NCI-H146 treated with DMSO at 0.1 percent for 48 hours (cell line): ENCODE measurements at regions not wholly inside any gene's neighbourhood (a gene's known extent, or its start where the extent isn't known, plus 50 kb on each side); places are given as distances from the start of the nearest gene placed in this dataset.
A peak's percentile ranks its signal among the peaks of the same experiment; 100 is the strongest.
"Not testable (repeated sequence)": the region's sequence is repeated elsewhere in the genome, so short reads cannot be mapped to it uniquely, and the experiment has no call there.

Source experiments
- DNase-seq: peaks from one replicate; lab custom pipeline; 2025; ENCODE audit not compliant: unreplicated experiment; lab: John Stamatoyannopoulos, UW

DNA sequence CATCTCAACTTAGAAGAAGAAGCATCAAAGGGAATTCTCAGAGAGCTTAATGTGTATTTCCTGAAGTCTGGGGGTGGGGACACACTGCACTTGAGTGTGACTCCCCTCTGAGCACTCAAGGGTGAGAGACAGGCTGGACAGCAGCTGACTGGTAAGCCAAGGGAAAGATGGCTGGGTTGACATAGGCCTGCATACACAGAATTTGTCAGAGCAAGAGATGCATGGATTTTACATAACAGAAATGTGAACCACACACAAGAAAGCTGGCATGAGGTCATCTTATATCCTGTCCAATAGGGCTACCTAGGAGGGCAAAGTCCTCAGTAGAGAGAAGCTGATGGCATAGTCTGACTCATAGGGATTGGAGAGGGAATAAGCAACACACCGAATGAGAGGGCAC, 114.3 kb upstream of the EPB41L4A start:
- no peak for DNase-seq

GRCh38 chr5:112534067-112534583, 115.0 kb upstream of the EPB41L4A start:
- DNase-seq, result no peak

- no peak for DNase-seq
These were observed 115.7 kb upstream of the EPB41L4A start for GRCh38 chr5:112534611-112535255.

GRCh38 chr5:112535356-112535755, 116.3 kb upstream of the EPB41L4A start:
- no peak for DNase-seq

DNA sequence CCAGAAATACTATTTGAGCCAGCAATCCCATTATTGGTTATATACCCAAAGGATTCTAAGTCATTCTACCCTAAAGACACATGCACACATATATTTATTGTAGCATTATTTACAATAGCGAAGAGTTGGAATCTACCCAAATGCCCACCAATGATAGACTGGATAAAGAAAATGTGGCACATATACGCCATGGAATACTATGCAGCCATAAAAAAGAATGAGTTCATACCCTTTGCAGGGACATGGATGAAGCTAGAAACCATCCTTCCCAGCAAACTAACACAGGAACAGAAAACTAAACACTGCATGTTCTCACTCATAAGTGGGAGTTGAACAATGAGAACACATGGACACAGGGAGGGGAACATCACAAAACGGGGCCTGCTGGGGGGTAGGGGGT, 125.5 kb upstream of the EPB41L4A start:
- DNase-seq, result not testable (repeated sequence)

- no peak for DNase-seq
These were observed 128.0 kb upstream of the EPB41L4A start for GRCh38 chr5:112546946-112547592.

DNA sequence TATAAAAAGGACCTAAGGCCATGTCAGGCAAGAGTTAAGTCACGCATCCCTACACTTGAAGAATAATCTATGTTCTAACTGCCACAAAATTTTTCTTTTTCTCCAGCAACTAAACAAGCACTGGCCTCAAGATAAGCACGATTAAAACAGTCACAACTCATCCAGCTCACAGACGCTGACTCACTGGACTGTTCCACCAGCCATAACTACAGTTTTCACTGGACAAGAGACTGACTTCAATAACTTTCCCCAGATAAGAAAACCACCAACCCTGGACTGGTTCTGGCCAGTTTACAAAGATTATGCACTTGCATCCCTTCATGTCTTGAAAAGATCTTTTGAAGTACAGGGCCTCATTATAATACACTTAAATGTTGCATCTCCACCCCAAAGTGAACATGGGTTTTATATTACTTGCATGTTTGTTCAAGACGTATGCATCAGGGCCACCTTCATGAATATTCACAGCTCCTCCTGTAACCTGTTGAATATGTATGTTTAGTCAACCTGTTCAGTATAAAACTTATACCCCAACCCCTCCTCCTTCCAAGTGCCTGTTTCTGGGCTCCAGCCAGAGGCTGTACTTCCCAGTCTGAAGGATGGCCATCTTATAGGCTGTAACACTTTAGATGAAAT, 129.3 kb upstream of the EPB41L4A start:
- no peak for DNase-seq

GRCh38 chr5:112549127-112549526, 130.1 kb upstream of the EPB41L4A start:
- no peak for DNase-seq

GRCh38 chr5:112549605-112550166, 130.6 kb upstream of the EPB41L4A start:
- DNase-seq, result no peak

- peak; percentile 38 for DNase-seq
These were observed 132.4 kb upstream of the EPB41L4A start for GRCh38 chr5:112551419-112552032.

DNA sequence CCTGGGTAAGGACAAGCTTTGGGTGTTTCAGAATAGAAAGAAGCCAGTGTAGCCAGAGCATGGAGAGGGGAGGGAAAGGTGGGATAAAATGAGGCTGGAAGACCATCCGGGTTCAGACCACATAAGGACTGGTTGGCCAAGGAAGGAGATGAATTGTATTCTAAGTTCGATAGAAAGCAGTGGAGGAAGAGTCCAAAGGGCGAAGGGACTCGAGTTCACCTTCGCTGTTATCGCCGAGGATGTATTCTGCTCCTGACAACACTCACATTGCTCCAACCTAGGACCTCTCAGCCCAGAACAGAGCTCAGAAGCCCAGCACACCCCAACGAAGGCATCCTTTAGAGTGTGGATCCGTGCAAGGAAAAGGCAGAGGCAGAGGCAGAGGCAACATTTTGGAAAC, 133.1 kb upstream of the EPB41L4A start:
- no peak for DNase-seq

DNA sequence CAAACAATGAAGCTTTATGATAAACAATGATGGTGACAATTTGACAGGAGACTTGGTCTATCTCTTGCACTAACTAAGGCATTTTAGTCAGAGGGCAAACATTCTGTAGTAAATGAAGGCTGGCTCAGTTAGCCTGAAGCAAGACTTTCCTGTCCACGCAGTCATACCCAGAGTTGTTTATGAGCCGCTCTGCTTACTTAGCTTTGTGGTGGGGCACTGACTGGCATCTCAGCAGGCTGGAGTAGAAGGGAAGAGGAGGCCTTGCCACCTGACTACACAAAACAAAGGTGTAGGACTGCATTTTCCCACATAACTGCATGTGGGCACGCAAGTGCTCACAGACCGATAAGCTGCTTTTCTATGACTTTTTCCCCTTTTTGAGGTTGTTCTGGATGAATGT, 133.7 kb upstream of the EPB41L4A start:
- DNase-seq, result no peak

GRCh38 chr5:112554101-112554977, 135.3 kb upstream of the EPB41L4A start:
- DNase-seq, result no peak

- no peak for DNase-seq
These were observed 136.1 kb upstream of the EPB41L4A start for GRCh38 chr5:112555197-112555596.

DNA sequence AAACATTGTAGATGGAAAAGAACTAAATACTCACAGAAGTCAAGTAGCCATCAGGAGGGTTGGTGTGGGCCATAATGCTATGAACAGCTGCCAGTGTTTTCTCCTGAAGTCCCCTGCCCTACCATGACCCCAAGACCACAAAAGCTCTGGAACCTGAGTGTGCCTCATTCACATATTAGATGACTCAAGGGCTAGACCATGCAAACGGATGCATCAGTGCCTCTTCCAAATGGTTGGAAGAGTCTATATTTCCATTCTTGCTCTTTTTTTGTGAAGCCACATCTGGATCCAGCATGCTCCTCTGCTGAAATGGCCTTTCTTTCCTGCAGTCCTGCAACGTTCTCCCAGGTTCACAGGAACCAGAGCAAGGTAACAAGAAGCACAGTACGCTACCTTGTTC, 136.6 kb upstream of the EPB41L4A start:
- no peak for DNase-seq

DNA sequence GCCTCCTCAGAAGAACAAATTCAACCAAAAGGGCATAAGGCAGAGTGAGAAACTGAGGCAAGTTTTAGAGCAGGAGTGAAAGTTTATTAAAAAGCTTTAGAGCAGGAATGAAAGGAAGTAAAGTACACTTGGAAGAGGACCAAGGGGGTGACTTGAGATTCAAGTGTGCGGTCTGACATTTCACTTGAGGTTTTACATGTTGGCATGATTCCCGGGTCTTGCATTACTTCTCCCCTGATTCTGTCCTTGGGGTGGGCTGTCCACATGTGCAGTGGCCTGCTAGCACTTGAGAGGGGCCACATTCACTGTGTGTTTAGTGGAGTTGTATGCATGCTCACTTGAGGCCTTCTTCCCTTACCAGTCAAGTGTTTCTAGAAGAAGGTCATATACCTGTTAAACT, 140.4 kb upstream of the EPB41L4A start:
- DNase-seq, result not testable (repeated sequence)

- no peak for DNase-seq
These were observed 141.3 kb upstream of the EPB41L4A start for GRCh38 chr5:112560371-112560770.

GRCh38 chr5:112563169-112563826, 144.2 kb upstream of the EPB41L4A start:
- no peak for DNase-seq

DNA sequence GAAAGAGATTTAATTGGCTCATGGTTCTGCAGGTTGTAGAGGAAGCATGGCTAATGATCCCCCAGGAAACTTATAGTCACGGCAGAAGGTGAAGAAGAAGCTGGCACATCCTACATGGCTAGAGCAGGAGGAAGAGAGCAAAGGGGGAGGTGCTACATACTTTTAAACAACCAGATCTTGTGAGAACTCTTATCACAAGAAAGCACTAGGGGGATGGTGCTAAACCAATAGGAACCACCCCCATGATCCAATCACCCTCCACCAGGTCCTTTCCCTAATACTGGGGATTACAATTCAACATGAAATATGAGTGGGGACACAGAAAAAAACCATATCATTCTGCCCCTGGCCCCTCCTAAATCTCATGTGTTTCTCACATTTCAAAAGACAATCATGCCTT, 147.2 kb upstream of the EPB41L4A start:
- DNase-seq, result no peak

DNA sequence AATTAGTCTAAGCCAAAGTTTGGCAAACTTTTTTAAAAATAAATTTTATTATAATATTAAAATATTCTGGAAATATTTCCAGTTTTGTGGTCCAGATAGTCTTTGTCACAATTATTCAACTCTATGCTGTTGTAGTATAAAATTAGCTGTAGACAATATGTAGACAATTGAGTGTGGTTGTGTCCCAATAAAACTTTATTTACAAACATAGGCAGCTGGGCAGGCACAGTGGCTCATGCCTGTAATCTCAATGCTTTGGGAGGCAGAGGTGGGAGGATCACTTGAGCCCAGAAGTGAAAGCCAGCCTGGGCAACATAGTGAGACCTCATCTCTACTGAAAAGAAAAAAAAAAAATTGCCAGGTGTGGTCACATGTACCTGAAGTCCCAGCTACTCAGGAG, 150.5 kb upstream of the EPB41L4A start:
- no peak for DNase-seq
